T-helper 17 cell (primary cell): ENCODE measurements at regions not wholly inside any gene's neighbourhood (a gene's known extent, or its start where the extent isn't known, plus 50 kb on each side); places are given as distances from the start of the nearest gene placed in this dataset.

Source experiments
- ATAC-seq: fragments of 150-1000 bp; cut with Tn5 transposase; 2 replicates; pipeline ENCODE4 v1.10.0; 2021; ENCODE audit warnings: mild to moderate bottlenecking, moderate library complexity
- DNase-seq, 3 donors: peaks; one replicate each; pipeline versions ENCODE4 v3.0.0 to v3.0.0-alpha.2; 2020 to 2021
- H3K9me3 ChIP-seq: one replicate; pipeline ENCODE4 v1.7.0; 2013; ENCODE audit warnings: low read length, mild to moderate bottlenecking; ENCODE audit not compliant: control insufficient read depth, poor library complexity, severe bottlenecking
- H3K27ac Mint-ChIP-seq: one replicate; pipeline ENCODE4 v1.8.0; 2022; ENCODE audit warnings: mild to moderate bottlenecking, moderate library complexity, mixed read lengths
- H3K27me3 Mint-ChIP-seq: one replicate; pipeline ENCODE4 v1.8.0; 2022; ENCODE audit warnings: mixed read lengths
- H3K36me3 Mint-ChIP-seq: one replicate; pipeline ENCODE4 v1.8.0; 2022; ENCODE audit warnings: low read depth, mixed read lengths
- H3K4me1 Mint-ChIP-seq: one replicate; pipeline ENCODE4 v1.8.0; 2022; ENCODE audit warnings: mild to moderate bottlenecking, mixed read lengths
- H3K4me3 Mint-ChIP-seq: one replicate; pipeline ENCODE4 v1.8.0; 2022; ENCODE audit warnings: mild to moderate bottlenecking, moderate library complexity, mixed read lengths

DNA sequence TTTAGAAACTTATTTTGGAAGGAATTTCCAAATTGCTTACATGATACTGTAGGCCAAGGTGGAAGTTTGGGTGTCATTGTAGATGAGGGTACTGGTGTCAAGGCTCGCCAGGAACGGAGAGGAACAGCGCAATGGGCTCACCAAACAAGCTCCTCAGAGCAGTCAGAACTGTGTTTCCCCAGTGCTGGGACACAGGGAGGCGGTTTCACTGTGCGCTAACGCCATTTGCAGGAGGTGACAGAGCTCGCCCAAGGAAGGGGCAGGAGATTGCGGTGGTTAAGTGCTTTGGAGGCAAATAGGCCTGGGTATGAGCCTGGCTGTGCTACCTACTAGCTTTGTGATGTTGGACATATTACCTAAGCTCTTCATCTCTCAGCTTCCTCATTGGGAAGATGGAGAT, 57.3 kb downstream of the HHEX start:
- no peak overlapping the region for H3K4me3 Mint-ChIP-seq
- H3K4me1 Mint-ChIP-seq: peaks cover 28% of the 10 kb centered on the region
- no peaks in the 10 kb centered on the region for H3K27me3 Mint-ChIP-seq
- peak overlapping the region; percentile 61 for H3K27ac Mint-ChIP-seq
- no peaks in the 10 kb centered on the region for H3K36me3 Mint-ChIP-seq
- DNase-seq (no peak), ATAC-seq (no peak)
- H3K9me3 ChIP-seq: no peaks in the 10 kb centered on the region

DNA sequence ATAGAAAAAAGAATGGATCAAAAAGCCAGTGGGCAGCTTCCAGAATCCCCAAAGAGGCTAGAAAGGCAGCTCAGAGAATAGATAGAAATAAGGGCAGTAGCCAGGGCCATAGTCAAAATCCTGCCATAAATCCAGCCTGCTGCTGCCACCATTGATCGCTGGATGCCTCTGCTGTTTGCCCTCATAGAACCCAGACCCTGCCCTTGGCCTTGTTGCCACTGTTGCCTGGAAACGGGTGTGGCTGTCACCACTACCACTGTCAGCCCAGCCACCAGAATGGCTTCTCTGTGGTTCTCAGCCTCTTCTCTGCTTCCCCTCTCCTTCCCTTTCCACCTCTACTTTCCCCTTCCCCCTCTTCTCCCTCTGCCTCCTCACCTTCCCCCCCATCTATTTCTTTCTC, 57.8 kb downstream of the HHEX start:
- H3K4me1 Mint-ChIP-seq: peaks cover 24% of the 10 kb centered on the region
- H3K4me3 Mint-ChIP-seq: peak overlapping the region; percentile 41
- H3K36me3 Mint-ChIP-seq: no peaks in the 10 kb centered on the region
- H3K27me3 Mint-ChIP-seq: no peaks in the 10 kb centered on the region
- ATAC-seq (peak; percentile 98), DNase-seq (peak in 1 of 3 donors; percentile 28)
- no peaks in the 10 kb centered on the region for H3K9me3 ChIP-seq
- peak overlapping the region; percentile 61 for H3K27ac Mint-ChIP-seq

DNA sequence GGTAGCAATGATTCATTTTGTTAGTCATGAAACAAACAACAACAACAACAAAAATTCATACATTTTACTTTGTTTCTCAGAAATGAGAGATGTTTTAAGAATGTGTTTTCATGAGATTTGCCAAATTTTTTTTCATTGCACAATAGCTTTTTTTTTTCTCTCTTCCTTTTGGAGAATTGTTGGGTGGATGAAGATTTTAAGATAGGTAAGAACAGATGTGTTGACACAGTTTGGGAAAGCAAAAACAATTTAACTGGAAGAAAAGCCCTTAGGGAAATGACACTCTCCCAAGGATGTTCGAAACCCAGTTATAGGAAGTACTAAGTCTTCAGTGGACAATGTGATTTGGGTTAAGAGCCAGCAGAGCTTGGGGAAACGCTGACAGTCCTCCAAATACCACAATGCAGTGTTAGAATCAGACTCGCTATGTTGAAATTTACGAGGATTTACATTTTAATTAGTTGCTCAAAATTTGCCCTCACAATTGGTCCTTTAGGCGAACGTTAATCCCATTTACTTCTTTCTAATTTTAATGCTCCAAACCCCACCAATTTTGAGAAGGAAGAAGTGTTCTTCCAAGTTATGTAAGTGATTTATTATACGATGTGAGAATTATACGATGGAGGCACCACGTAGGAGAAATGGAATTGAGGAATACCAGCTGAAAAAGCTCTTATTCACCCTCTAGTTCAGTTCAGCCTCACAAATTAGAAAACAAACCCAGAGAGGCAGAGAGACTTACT, 61.2 kb downstream of the HHEX start:
- peaks cover 19% of the 10 kb centered on the region for H3K4me1 Mint-ChIP-seq
- no peaks in the 10 kb centered on the region for H3K27me3 Mint-ChIP-seq
- no peaks in the 10 kb centered on the region for H3K36me3 Mint-ChIP-seq
- H3K9me3 ChIP-seq: no peaks in the 10 kb centered on the region
- ATAC-seq: no peak
- no peak for DNase-seq
- H3K4me3 Mint-ChIP-seq: no peak overlapping the region
- peak overlapping the region; percentile 46 for H3K27ac Mint-ChIP-seq

DNA sequence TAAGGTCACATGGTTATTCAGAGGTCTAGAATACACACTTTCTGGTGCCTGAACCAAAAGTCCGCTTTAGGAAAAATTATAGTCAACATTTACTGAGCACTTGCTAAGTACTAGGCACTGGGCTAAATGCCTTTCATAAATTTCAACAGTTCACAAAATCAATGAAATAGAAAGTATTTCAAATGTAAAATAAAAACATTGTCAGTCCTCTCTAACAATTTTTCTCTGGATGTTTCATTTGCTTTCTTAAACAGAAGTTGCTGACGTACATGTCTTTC, 61.7 kb downstream of the HHEX start:
- H3K9me3 ChIP-seq: no peaks in the 10 kb centered on the region
- Mint-ChIP-seq H3K4me1 (peaks cover 19% of the 10 kb centered on the region), H3K4me3 (no peak overlapping the region), H3K27me3 (no peaks in the 10 kb centered on the region), H3K27ac (no peak overlapping the region), H3K36me3 (no peaks in the 10 kb centered on the region)
- ATAC-seq (no peak), DNase-seq (no peak)

DNA sequence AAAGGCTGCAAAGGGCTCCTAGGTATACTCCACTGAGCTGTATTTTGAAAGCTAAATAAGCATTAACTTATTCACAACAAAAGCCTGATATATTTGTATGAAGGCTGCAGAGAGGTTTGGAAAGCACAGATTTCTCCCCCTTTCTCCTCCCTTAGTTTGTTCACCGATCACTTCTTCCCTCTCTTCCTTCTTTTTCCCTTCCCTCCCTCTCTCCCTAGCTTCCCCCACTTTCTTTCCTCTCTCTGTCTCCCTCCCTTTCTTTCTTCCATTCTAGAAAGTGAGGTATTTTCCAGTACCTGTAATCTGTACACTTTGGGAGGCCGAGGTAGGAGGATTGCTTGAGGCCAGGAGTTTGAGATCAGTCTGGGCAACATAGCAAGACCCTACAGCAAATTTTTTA, 62.1 kb downstream of the HHEX start:
- peaks cover 18% of the 10 kb centered on the region for H3K4me1 Mint-ChIP-seq
- no peak for ATAC-seq
- no peak overlapping the region for H3K4me3 Mint-ChIP-seq
- H3K27ac Mint-ChIP-seq: no peak overlapping the region
- H3K9me3 ChIP-seq: no peaks in the 10 kb centered on the region
- no peaks in the 10 kb centered on the region for H3K36me3 Mint-ChIP-seq
- DNase-seq: no peak
- H3K27me3 Mint-ChIP-seq: no peaks in the 10 kb centered on the region

DNA sequence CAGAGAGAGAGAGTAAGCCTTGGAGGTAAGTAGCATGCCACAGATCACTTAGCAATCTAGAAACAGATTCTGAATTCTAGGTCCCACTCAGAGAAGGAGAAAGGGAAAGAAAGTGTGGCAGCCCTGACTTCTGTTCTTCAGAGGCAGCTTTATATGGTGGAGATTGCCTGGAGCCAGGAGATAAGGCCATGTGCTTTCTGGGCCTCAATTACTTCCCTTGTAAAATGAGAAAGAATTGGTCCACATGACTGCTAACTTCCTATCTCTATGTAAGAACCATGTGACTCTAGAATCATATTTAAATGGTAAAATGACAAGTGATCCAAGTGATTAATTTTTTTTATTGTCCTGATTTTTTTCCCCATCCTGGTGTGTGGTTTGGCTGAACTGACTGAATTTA, 64.1 kb downstream of the HHEX start:
- no peaks in the 10 kb centered on the region for H3K9me3 ChIP-seq
- H3K4me1 Mint-ChIP-seq: peaks cover 8% of the 10 kb centered on the region
- H3K4me3 Mint-ChIP-seq: no peak overlapping the region
- DNase-seq: no peak
- ATAC-seq: no peak
- H3K27me3 Mint-ChIP-seq: no peaks in the 10 kb centered on the region
- no peak overlapping the region for H3K27ac Mint-ChIP-seq
- no peaks in the 10 kb centered on the region for H3K36me3 Mint-ChIP-seq

DNA sequence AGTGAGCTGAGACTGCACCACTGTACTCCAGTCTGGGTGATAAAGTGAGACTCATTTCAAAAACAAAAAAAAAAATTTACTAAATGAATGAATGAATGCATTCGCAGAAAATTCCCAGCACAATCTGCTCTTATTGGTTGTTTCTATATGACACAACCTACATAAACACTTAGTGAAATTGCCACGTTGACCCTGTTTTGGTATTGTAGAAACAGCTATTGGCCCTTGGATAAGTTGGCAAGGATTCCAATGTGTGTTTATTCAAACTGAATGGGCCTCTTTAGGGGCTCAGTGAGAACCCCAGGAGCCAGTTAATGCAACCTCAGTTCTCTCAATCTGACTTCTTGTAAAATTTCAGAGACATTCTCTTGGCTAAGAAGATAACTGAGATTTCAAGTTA, 66.0 kb downstream of the HHEX start:
- Mint-ChIP-seq H3K36me3 (no peaks in the 10 kb centered on the region), H3K4me1 (peaks cover 8% of the 10 kb centered on the region), H3K27me3 (no peaks in the 10 kb centered on the region), H3K27ac (no peak overlapping the region), H3K4me3 (no peak overlapping the region)
- H3K9me3 ChIP-seq: no peaks in the 10 kb centered on the region
- ATAC-seq (no peak), DNase-seq (no peak)

DNA sequence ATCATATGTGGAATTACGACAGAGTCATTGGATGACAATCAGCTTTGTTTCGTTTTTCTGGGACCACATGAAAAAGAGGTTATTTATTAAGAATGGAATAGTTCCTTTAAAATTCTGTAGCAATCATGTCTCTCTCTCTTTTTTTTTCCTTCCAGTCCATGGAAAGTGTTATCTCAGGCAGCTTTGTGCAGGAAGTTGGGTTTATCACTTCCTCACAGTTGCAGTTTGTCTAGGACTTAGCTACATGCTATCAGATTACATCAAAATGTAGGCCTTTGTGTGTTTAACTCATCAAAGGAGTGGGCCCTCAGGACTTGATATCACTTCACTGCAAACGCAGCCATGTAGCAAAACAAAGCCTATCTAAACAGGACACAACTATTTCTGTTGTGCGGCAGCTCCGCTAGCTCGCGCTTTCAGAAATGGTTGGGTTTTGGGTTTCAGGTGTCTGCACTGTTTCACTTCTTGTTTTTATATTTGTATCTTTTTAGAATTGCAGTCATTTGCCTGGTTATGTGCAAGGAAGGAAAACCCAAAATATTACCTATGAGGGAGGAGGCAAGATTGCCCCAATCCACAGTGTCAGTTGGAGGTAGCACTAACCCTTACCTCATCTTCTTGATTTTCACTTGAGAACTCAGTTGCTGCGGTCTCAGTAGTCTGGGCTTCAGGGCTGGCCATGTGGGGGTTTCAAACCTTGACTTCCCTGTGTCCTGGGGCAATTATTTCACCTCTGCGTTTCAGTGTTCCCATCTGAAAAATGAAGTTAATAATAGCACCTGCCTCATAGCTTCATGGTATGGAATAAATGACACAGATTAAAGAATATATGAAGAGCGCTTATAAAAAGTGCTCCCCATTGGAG, 66.7 kb downstream of the HHEX start:
- H3K9me3 ChIP-seq: no peaks in the 10 kb centered on the region
- DNase-seq (no peak), ATAC-seq (peak; percentile 65)
- Mint-ChIP-seq H3K27ac (no peak overlapping the region), H3K36me3 (no peaks in the 10 kb centered on the region), H3K4me1 (peaks cover 7% of the 10 kb centered on the region), H3K4me3 (no peak overlapping the region), H3K27me3 (peaks cover 3% of the 10 kb centered on the region)

DNA sequence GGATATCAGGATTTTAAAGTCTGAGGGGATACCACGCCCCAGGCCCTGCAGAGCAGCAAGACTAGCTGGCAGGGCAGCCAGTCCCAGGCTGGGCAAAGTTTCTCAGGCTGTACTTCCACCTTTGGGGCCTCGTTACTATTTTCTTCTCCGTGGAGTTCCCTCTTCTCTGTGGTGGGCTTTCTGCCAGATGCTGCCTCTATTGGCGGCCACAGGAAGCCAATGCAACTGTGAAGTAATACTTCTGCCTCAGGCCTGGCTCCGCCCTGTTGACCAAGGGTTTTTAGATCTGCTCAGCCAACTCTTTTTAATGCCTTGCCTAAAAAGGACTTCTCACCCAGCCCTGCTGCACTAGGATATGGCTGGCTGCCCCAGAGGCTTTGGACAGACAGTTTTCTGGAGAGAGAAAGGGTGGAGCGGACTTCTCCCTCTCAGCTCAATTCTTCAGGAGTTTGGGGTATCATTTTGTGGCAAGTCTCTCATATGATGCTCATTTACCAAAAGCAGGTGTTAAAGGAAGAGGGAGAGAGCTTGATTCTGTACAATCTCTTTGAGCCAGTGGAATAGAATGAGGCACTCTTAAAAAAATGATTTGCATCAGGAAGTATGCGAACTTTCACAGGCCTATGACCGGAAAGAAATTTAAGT, 67.4 kb downstream of the HHEX start:
- ATAC-seq: peak; percentile 74
- no peaks in the 10 kb centered on the region for H3K36me3 Mint-ChIP-seq
- peaks cover 9% of the 10 kb centered on the region for H3K27me3 Mint-ChIP-seq
- H3K9me3 ChIP-seq: no peaks in the 10 kb centered on the region
- no peak overlapping the region for H3K4me3 Mint-ChIP-seq
- no peak for DNase-seq
- peaks cover 7% of the 10 kb centered on the region for H3K4me1 Mint-ChIP-seq
- no peak overlapping the region for H3K27ac Mint-ChIP-seq

DNA sequence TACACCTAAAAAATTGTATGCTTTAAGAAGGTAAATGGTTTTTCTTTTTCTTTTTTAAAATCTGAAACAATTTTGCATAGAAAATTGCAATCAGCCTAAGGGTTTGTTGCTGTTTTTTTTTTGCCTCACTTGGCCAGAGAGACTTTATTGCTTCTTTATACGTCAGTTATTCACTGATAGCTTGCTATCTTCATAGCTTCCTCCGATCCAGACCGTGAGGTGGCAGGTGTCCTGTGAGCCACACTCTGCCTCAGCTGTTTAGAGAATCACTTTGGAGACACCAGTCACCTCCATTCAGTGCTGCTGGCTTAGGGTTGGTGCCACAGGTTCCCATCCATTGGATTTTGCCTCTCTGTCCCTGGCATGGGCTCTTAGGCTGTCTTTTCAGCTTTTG, 68.0 kb downstream of the HHEX start:
- ATAC-seq (no peak), DNase-seq (no peak)
- H3K4me1 Mint-ChIP-seq: peaks cover 7% of the 10 kb centered on the region
- H3K4me3 Mint-ChIP-seq: no peak overlapping the region
- peaks cover 9% of the 10 kb centered on the region for H3K27me3 Mint-ChIP-seq
- no peaks in the 10 kb centered on the region for H3K9me3 ChIP-seq
- no peaks in the 10 kb centered on the region for H3K36me3 Mint-ChIP-seq
- H3K27ac Mint-ChIP-seq: no peak overlapping the region

DNA sequence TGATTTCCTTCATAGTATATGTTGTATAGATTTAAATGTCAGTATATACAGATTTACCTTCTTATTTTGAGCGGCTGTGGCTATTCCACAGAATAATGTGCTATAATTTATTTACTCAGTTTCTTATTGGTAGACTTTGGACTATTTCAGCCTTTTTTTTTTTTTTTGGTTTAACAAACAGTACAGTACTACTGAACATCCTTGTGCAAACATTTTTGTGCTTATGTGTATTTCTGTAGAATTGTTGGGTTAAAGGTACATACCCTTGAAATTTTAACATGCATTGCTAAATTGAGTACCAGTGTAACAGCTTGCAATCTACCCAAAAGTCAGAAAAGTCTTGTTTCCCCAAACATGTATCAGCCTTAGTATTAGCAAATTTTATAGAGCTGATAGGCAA, 68.8 kb downstream of the HHEX start:
- ATAC-seq (no peak), DNase-seq (no peak)
- H3K9me3 ChIP-seq: no peaks in the 10 kb centered on the region
- Mint-ChIP-seq H3K36me3 (no peaks in the 10 kb centered on the region), H3K4me1 (peaks cover 7% of the 10 kb centered on the region), H3K27ac (no peak overlapping the region), H3K27me3 (peaks cover 10% of the 10 kb centered on the region), H3K4me3 (no peak overlapping the region)

DNA sequence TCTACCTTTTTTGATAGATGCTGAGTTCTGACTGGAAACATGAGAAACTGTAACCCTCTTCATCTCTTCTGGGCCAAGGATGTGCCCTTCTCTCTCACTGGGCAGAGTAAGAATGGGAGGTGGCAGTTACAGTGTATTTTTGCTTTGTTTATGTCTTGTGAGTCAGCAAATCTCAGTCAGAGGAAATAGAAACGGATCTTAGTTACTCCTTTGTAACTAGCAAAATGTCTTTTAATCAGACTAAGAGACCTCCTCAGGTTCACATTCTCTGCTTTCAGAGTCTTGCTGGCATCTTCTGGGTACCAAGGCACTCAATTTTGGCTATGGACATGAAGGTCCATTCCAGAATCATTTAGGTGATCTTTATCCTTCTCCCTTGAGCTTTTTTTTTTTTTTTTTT, 70.9 kb downstream of the HHEX start:
- Mint-ChIP-seq H3K27me3 (peaks cover 30% of the 10 kb centered on the region), H3K4me3 (no peak overlapping the region), H3K27ac (no peak overlapping the region), H3K4me1 (peaks cover 7% of the 10 kb centered on the region), H3K36me3 (no peaks in the 10 kb centered on the region)
- ATAC-seq: no peak
- no peaks in the 10 kb centered on the region for H3K9me3 ChIP-seq
- no peak for DNase-seq

DNA sequence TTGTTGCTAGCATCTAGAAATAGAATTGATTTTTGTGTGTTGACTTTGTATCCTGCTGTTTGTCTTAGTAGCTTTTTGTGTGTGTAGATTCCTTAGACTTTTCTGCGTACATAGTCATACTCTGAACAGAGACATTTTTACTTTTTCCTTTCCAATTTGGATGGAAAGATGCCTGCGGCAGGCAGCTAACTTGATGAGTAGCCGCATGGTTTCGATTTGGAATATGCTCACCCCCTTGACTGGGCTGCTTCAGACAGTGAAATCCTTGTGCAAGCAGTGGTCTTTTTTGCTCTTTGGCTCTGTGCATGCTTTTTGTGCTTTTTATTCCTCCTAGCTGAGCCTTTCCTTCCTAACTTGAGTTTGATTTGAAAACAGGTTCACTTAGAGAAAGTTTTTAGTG, 71.8 kb downstream of the HHEX start:
- ATAC-seq (no peak), DNase-seq (no peak)
- H3K4me3 Mint-ChIP-seq: no peak overlapping the region
- peaks cover 34% of the 10 kb centered on the region for H3K27me3 Mint-ChIP-seq
- H3K4me1 Mint-ChIP-seq: peaks cover 7% of the 10 kb centered on the region
- H3K36me3 Mint-ChIP-seq: no peaks in the 10 kb centered on the region
- no peak overlapping the region for H3K27ac Mint-ChIP-seq
- H3K9me3 ChIP-seq: no peaks in the 10 kb centered on the region
